Mucosa of stomach (tissue), 1 donor: ENCODE measurements at regions not wholly inside any gene's neighbourhood (a gene's known extent, or its start where the extent isn't known, plus 50 kb on each side); places are given as distances from the start of the nearest gene placed in this dataset.

Experiments used
- H3K27me3 ChIP-seq: one replicate; pipeline ENCODE4 v1.7.0; 2013; ENCODE audit warnings: mild to moderate bottlenecking, low read length; ENCODE audit not compliant: control insufficient read depth, insufficient read depth
- H3K36me3 ChIP-seq: one replicate; pipeline ENCODE4 v1.7.0; 2013; ENCODE audit warnings: low read length; ENCODE audit not compliant: control insufficient read depth, insufficient read depth
- H3K4me1 ChIP-seq: one replicate; pipeline ENCODE4 v1.7.0; 2013; ENCODE audit warnings: mild to moderate bottlenecking, low read length; ENCODE audit not compliant: control insufficient read depth, insufficient read depth
- H3K4me3 ChIP-seq: one replicate; pipeline ENCODE4 v1.7.0; 2013; ENCODE audit warnings: low read length
- H3K9ac ChIP-seq: one replicate; pipeline ENCODE4 v1.7.0; 2013; ENCODE audit warnings: mild to moderate bottlenecking, low read length, moderate library complexity
- H3K9me3 ChIP-seq: one replicate; pipeline ENCODE4 v1.7.0; 2013; ENCODE audit warnings: mild to moderate bottlenecking, low read length, moderate library complexity; ENCODE audit not compliant: control insufficient read depth
- donor health status: Pancreatic carcinoma.

GRCh38 chr2:220779931-220780330 lies 792.2 kb downstream of the EPHA4 start:
- no peak overlapping the region for H3K9ac ChIP-seq
- H3K36me3 ChIP-seq: no peaks in the 10 kb centered on the region
- no peak overlapping the region for H3K4me3 ChIP-seq
- H3K9me3 ChIP-seq: no peaks in the 10 kb centered on the region
- H3K27me3 ChIP-seq: no peaks in the 10 kb centered on the region
- no peaks in the 10 kb centered on the region for H3K4me1 ChIP-seq

GRCh38 chr2:220781622-220782241 lies 790.4 kb downstream of the EPHA4 start:
- Histone ChIP-seq H3K9me3 (no peaks in the 10 kb centered on the region), H3K27me3 (no peaks in the 10 kb centered on the region), H3K9ac (no peak overlapping the region), H3K4me1 (no peaks in the 10 kb centered on the region), H3K36me3 (no peaks in the 10 kb centered on the region), H3K4me3 (no peak overlapping the region)

GRCh38 chr2:220782609-220783113 lies 789.4 kb downstream of the EPHA4 start:
- H3K36me3 ChIP-seq: no peaks in the 10 kb centered on the region
- no peaks in the 10 kb centered on the region for H3K27me3 ChIP-seq
- no peak overlapping the region for H3K9ac ChIP-seq
- no peak overlapping the region for H3K4me3 ChIP-seq
- no peaks in the 10 kb centered on the region for H3K4me1 ChIP-seq
- no peaks in the 10 kb centered on the region for H3K9me3 ChIP-seq

- no peak overlapping the region for H3K9ac ChIP-seq
- H3K9me3 ChIP-seq: no peaks in the 10 kb centered on the region
- no peak overlapping the region for H3K4me3 ChIP-seq
- no peaks in the 10 kb centered on the region for H3K27me3 ChIP-seq
- H3K36me3 ChIP-seq: no peaks in the 10 kb centered on the region
- no peaks in the 10 kb centered on the region for H3K4me1 ChIP-seq
Measured at GRCh38 chr2:220783671-220784070, 788.4 kb downstream of the EPHA4 start.

GRCh38 chr2:220785178-220785577 lies 786.9 kb downstream of the EPHA4 start:
- Histone ChIP-seq H3K4me1 (no peaks in the 10 kb centered on the region), H3K36me3 (no peaks in the 10 kb centered on the region), H3K9ac (no peak overlapping the region), H3K27me3 (no peaks in the 10 kb centered on the region), H3K4me3 (no peak overlapping the region), H3K9me3 (no peaks in the 10 kb centered on the region)

- no peak overlapping the region for H3K9ac ChIP-seq
- no peaks in the 10 kb centered on the region for H3K9me3 ChIP-seq
- no peaks in the 10 kb centered on the region for H3K36me3 ChIP-seq
- H3K4me1 ChIP-seq: no peaks in the 10 kb centered on the region
- no peaks in the 10 kb centered on the region for H3K27me3 ChIP-seq
- no peak overlapping the region for H3K4me3 ChIP-seq
Measured at GRCh38 chr2:220786216-220786615, 785.9 kb downstream of the EPHA4 start.

GRCh38 chr2:220787251-220787650 lies 784.9 kb downstream of the EPHA4 start:
- Histone ChIP-seq H3K4me3 (no peak overlapping the region), H3K36me3 (no peaks in the 10 kb centered on the region), H3K27me3 (no peaks in the 10 kb centered on the region), H3K4me1 (no peaks in the 10 kb centered on the region), H3K9ac (no peak overlapping the region), H3K9me3 (no peaks in the 10 kb centered on the region)

- Histone ChIP-seq H3K36me3 (no peaks in the 10 kb centered on the region), H3K9ac (no peak overlapping the region), H3K4me3 (no peak overlapping the region), H3K9me3 (no peaks in the 10 kb centered on the region), H3K27me3 (no peaks in the 10 kb centered on the region), H3K4me1 (no peaks in the 10 kb centered on the region)
Measured at GRCh38 chr2:220789961-220790360, 782.1 kb downstream of the EPHA4 start.

GRCh38 chr2:220795705-220796104 lies 776.4 kb downstream of the EPHA4 start:
- Histone ChIP-seq H3K4me1 (no peaks in the 10 kb centered on the region), H3K9ac (no peak overlapping the region), H3K27me3 (no peaks in the 10 kb centered on the region), H3K36me3 (no peaks in the 10 kb centered on the region), H3K9me3 (no peaks in the 10 kb centered on the region), H3K4me3 (no peak overlapping the region)

- H3K36me3 ChIP-seq: no peaks in the 10 kb centered on the region
- no peaks in the 10 kb centered on the region for H3K4me1 ChIP-seq
- H3K9me3 ChIP-seq: no peaks in the 10 kb centered on the region
- no peaks in the 10 kb centered on the region for H3K27me3 ChIP-seq
- no peak overlapping the region for H3K4me3 ChIP-seq
- H3K9ac ChIP-seq: no peak overlapping the region
Measured at GRCh38 chr2:220811115-220811514, 761.0 kb downstream of the EPHA4 start.

GRCh38 chr2:220811952-220812570 lies 760.0 kb downstream of the EPHA4 start:
- Histone ChIP-seq H3K4me3 (no peak overlapping the region), H3K4me1 (no peaks in the 10 kb centered on the region), H3K36me3 (no peaks in the 10 kb centered on the region), H3K9me3 (no peaks in the 10 kb centered on the region), H3K27me3 (no peaks in the 10 kb centered on the region), H3K9ac (no peak overlapping the region)

GRCh38 chr2:220814441-220814840 lies 757.7 kb downstream of the EPHA4 start:
- Histone ChIP-seq H3K36me3 (no peaks in the 10 kb centered on the region), H3K27me3 (no peaks in the 10 kb centered on the region), H3K4me3 (no peak overlapping the region), H3K9ac (no peak overlapping the region), H3K4me1 (no peaks in the 10 kb centered on the region), H3K9me3 (no peaks in the 10 kb centered on the region)
